ENCODE measurements at regions not wholly inside any gene's neighbourhood (a gene's known extent, or its start where the extent isn't known, plus 50 kb on each side); places are given as distances from the start of the nearest gene placed in this dataset.

DNA sequence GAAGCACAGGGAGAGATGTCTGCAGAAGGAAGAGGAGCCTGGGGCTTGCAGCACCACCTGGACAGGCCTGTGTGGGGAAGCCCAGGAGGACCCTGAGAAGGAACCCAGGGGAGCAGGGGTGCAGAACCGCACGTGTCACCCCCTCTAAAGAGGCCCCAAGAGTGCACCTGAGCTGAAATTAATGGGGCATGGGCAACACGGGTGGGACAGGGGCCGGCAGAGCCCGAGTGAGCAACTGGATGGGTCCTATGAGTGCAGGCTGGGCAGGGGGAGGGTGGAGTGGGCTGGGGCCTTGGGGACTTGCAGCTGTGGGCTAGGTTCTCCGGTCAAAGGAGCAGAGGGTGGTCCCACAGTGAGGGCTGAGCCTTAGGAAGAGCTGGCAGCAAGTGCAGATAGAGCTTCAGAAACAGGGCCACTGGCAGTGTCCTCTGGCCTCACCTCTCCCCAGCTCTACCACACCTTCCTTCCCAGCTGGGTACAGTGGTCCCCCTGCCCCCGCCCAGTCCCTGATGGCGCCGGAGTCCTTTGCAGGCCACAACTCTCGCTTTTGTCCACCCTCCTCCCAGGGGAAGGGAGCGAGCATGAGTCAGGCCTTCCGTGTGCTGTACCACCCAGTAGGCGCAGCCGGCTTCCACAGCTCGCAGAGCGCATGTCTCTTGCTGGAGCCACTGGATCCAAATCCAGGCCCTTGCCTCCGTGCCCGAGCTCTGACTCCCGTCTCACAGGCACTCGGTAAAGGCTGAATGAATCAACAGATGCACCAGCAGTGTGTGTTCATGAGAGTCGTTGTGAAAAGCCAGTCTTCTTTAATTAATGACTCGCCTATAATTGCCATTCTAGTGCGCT is 131.6 kb downstream of the HMX1 start:
- no peak for ATAC-seq
- intact Hi-C loops (cut with DNase I, micrococcal nuclease), result no loop called here
- peak in 1 of 2 donors; percentile 16 for DNase-seq

DNA sequence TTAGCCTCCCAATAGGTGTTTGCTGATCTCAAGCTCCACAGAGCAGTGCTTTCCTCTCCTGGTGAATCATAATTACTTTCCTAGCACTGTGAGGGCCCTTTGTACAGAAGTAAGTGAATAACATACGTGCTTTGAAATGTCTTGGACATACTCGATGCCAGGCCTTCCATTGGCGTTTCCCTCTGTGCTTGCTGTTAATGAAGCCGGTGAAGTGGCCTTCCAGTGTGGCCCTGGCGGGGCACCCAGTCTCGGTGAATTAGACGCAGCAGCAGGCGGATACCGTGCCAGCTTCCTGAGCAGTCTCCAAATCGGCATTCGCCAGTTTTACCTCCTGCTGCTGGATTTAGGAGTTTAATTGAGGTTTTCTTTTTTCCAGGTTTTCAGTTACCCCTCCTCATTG is 132.3 kb downstream of the HMX1 start:
- DNase-seq (no peak), ATAC-seq (no peak)
- intact Hi-C loops (cut with DNase I, micrococcal nuclease), result no loop called here

DNA sequence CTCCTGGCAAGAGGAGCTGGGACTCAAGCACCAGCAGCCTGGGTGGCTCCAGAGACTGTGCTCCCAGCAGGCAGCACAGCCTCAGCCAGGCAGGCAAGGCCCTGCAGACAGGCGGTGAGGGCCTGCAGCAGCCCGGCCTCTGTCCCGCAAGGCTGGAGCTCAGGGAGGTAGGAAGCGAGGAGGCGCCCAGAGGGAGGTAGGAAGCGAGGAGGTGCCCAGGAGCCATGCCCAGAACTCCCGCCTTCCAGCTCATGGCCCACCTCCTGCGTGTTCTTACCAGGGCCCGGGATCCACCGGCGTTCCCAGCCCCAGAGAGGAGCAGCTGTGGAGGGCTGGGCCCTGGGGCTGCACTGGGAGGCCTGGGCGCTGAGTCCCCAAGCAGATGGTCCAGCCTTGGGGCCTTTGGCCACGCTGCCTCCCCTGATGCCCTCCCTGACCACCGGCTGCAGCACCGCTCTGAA is 133.1 kb downstream of the HMX1 start:
- ATAC-seq (no peak), DNase-seq (no peak)
- intact Hi-C loops (cut with DNase I, micrococcal nuclease), result no loop called here

DNA sequence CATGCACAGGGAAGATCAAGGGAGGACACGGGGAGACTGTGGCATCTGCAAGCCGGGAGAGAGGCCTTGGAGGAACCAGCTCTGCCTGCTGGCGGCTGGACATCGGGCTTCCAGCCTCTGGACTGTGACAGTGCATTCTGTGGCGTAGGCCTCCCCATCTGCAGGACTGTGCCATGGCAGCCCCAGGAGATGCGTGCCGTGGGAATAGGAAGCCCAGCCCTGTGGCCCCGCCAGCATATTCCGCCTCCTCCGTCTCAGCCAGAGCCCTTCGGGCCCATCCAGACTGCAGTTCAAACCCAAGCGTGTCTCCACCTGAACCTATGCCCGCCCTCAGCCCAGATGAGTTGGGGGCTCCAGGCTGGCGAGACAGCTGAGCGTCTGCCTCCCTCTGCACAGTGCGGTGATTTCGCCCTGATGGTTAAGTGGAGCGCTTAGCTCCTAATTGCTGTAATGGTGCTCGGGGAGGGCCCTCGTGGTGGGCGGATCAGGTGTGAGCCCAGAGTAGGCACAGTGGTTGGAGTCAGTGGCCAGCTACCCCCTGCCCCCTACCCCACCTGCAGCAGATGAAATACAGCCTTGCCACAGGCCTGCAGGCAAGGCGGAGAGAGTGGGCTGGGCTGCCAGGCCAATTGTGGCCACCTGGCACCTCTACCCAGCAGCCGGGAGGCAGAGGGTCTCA is 133.9 kb downstream of the HMX1 start:
- intact Hi-C loops (cut with DNase I, micrococcal nuclease), result no loop called here
- ATAC-seq (no peak), DNase-seq (no peak)

DNA sequence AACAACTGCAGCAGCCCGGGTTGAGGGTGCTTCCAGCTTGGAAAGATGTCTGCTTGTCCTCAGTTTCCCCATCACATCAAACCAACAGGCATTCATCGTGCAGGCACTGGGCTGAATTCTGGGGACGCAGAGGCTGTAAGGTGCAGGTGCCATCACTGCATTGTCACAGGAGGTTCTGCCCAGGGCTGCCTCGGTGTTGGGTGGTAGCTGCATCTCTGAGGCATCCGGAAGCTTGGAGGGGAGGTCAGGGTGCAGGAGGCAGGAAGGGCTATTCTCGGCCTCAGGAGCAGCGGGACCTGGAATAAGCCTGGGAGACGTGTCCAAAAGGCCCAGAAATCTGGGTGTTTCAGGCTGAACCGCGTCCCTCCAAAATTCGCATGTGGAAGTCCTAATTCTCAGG is 134.6 kb downstream of the HMX1 start:
- no peak for ATAC-seq
- no peak for DNase-seq
- intact Hi-C loops (cut with DNase I, micrococcal nuclease), result no loop called here

- ATAC-seq, result no peak
- intact Hi-C loops (cut with DNase I, micrococcal nuclease), result no loop called here
- no peak for DNase-seq
Observed at GRCh38 chr4:8736090-8736825, 135.4 kb downstream of the HMX1 start.

DNA sequence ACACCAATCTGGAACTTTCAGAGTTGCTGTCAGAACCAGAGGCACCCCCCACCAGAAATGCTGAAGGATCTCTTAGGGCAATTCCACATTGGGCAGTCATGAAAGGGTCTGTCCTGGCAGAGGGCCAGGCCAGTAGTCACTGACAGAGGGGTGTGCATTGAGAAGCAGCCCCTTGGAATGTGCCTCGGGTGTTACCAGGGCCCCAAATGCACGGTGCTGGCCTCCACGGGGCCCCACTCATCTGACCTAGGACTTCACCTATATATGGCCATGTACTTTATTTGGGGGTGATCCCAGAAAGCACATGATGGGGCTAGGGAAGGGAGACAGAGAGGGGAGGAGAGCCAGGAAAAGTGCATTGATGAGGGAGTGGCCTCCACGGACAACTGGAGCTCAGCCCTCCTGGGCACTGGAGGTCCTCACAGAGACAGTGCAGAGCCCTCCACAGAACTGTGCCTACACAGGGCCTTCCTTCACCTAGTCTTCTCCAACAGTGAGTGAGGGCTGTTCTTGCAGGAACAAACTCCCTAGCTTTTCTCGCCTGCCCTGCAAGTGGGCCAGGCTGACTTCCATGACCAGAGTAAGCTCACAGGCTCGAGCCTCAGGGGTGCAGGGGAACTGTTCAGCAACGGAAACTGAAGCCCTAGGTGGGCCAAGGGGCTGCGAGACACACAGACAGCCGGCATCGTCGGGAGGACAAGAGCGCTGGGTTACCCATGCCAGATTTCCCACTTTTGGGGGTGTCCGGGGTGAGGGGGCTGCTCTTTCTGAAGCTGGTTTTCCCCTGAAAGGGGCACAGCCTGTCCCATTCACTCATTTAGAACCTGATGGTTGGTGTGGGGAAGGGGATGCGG is 136.2 kb downstream of the HMX1 start:
- DNase-seq (no peak), ATAC-seq (no peak)
- intact Hi-C loops (cut with DNase I, micrococcal nuclease), result no loop called here

GRCh38 chr4:8732681-8733243 is 138.9 kb downstream of the HMX1 start:
- intact Hi-C loops (cut with DNase I, micrococcal nuclease), result no loop called here
- DNase-seq (no peak), ATAC-seq (no peak)

GRCh38 chr4:8732092-8732491 is 139.5 kb downstream of the CPZ start:
- DNase-seq (no peak), ATAC-seq (no peak)
- intact Hi-C loops (cut with DNase I, micrococcal nuclease), result no loop called here

GRCh38 chr4:8731364-8731763 is 138.8 kb downstream of the CPZ start:
- intact Hi-C loops (cut with DNase I, micrococcal nuclease), result no loop called here
- no peak for DNase-seq
- ATAC-seq, result no peak

GRCh38 chr4:8730681-8731080 is 138.1 kb downstream of the CPZ start:
- ATAC-seq (no peak), DNase-seq (no peak)
- intact Hi-C loops (cut with DNase I, micrococcal nuclease), result no loop called here

DNA sequence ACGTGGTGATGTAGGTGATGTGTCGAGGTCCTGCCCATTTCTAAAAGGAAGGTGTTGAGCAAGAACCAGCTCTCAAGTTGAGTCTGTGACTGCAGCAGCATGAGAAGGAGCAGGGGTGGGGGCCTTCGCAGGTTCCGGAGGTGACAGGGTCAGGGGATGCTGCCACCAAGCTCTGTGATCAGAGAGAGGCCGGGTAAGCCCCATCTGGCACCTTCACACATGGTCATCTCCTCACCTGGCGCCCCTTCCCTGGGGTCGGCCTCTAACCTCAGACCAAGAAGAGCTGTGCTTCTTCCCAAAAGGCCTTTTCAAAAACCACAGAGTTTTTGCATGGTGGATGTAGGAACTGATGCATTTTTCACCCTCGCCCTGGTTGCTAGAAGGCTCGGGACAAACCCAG is 137.6 kb downstream of the CPZ start:
- no peak for ATAC-seq
- DNase-seq, result no peak
- intact Hi-C loops (cut with DNase I, micrococcal nuclease), result no loop called here

DNA sequence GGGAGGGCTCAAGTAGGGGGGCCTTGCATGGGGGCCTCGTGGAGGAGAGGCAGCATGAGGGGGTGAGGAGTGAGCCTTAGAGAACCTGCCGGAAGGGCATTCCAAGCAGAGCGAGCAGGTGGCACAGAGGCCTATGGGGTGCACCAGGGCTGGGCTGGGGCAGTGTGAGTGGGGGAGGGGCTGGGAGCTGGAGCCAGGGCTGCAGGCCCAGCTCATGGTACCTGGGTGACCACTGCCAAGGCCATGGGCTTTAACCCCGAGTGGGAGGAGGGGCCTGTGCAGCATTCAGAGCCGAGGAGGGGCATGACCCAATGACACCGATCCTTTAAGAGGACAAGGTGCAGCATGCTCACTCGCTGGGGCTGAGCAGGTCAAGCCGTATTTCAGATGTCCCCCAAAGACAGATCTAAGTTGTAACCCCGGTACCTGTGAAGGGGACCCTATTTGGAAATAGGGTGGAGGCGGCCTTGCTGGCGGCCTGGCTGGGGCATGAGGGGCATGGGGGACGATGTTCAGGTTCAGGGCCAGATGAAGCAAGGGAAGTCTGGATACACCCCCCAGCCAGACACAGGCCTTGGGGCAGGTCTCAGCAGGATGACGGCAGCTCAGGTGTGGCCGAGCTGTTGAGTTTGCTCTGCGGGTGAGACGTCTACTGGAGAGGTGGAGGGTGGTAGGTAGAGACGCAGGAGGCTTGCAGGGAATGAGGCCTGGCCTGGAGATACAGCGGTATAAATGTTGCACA is 137.0 kb downstream of the CPZ start:
- ATAC-seq (no peak), DNase-seq (no peak)
- intact Hi-C loops (cut with DNase I, micrococcal nuclease), result no loop called here

DNA sequence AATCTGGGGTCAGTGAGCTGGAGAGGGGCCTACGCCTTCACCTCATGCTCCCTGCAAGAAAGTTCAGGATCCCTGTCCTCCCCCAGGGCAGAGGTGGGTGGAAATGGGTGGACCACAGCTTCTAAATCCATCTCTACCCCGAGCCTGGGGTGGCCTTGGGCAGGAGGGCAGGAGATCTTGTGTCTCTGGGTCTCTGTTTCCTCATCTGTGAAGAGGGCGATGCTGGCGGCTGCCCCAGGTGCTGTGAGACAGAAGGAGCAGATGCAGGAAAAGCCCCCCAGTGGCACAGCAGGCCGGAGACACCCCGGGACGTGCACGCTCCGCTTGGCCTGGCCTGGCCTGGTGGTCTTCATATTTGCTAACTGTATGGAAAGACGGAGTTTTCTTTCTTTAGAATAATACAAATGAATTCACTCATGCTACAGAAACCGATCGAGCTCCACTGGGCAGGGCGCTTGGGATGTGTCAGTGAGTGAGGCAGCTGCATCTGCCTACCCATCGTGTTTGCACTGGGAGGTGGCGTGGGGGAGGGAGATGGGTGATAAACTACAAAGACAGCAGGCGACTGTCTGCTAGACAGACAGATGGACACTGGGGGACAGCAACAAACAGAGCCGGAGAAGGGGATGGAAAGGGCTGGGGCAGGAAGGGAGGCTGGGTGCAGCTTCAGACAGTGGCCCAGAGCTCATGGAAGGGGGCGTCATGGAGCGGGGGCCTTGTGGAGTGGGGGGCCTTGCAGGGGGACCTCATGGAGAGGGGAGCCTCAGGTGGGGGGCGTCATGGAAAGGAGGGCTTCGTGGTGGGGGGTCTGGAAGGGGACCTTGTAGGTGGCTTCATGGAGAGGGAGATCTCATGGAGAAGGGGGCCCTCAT is 136.2 kb downstream of the CPZ start:
- DNase-seq (no peak), ATAC-seq (no peak)
- intact Hi-C loops (cut with DNase I, micrococcal nuclease), result no loop called here

- intact Hi-C loops (cut with DNase I, micrococcal nuclease), result no loop called here
- DNase-seq (no peak), ATAC-seq (no peak)
Observed at GRCh38 chr4:8727546-8728510, 135.3 kb downstream of the CPZ start.

DNA sequence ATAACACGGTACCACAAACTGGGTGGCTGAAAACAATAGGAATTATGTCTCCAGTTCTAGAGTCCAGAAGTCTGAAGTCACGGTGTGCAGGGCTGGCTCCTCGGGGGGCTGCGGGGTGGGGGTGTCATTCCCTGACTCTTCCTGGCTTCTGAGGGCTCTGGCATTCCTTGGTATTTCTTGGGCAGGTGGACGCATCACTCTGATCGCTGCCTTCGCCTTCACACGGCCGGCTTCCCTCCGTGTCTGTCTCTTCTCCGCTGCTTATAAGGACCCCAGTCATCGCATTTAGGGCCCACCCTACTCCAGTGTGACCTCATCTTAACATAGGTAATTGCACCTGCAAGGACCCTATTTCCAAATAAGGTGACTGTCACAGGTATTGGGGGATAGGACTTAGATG is 134.6 kb downstream of the CPZ start:
- no peak for ATAC-seq
- intact Hi-C loops (cut with DNase I, micrococcal nuclease), result no loop called here
- DNase-seq, result no peak

Data from left colon (tissue), 2 donors.